Endodermal cell (in vitro differentiated cells): ENCODE measurements at regions not wholly inside any gene's neighbourhood (a gene's known extent, or its start where the extent isn't known, plus 50 kb on each side); places are given as distances from the start of the nearest gene placed in this dataset.

ENCODE experiments used
- DNase-seq: peaks from one replicate; pipeline ENCODE4 v3.0.0-alpha.2; 2017
- H3K27ac ChIP-seq: 2 replicates; pipeline ENCODE4 v1.5.1; 2013; ENCODE audit warnings: mild to moderate bottlenecking, low read depth, low read length, moderate library complexity
- H3K27me3 ChIP-seq: 2 replicates; pipeline ENCODE4 v1.6.1; 2013; ENCODE audit warnings: mild to moderate bottlenecking, low read length, moderate library complexity; ENCODE audit not compliant: insufficient read depth, control insufficient read depth, poor library complexity, severe bottlenecking
- H3K36me3 ChIP-seq: 2 replicates; pipeline ENCODE4 v1.7.0; 2013; ENCODE audit warnings: mild to moderate bottlenecking, low read length, moderate library complexity; ENCODE audit not compliant: control insufficient read depth, insufficient read depth
- H3K4me1 ChIP-seq: one replicate; pipeline ENCODE4 v1.7.0; 2013; ENCODE audit warnings: low read length; ENCODE audit not compliant: control insufficient read depth, insufficient read depth
- H3K4me3 ChIP-seq: 2 replicates; pipeline ENCODE4 v1.5.1; 2013; ENCODE audit warnings: mild to moderate bottlenecking, low read length, moderate library complexity
- H3K9ac ChIP-seq: 2 replicates; pipeline ENCODE4 v1.6.1; 2013; ENCODE audit warnings: mild to moderate bottlenecking, low read length, moderate library complexity; ENCODE audit not compliant: poor library complexity, severe bottlenecking; ENCODE audit errors: extremely low read depth
- H3K9me3 ChIP-seq: 2 replicates; pipeline ENCODE4 v1.6.1; 2013; ENCODE audit warnings: mild to moderate bottlenecking, low read length, moderate library complexity; ENCODE audit not compliant: control insufficient read depth
- H3K27ac Mint-ChIP-seq: 2 replicates; pipeline ENCODE4 v1.8.0; 2020; ENCODE audit warnings: mixed read lengths
- H3K27me3 Mint-ChIP-seq: 2 replicates; pipeline ENCODE4 v1.8.0; 2021; ENCODE audit warnings: mild to moderate bottlenecking, mixed read lengths; ENCODE audit not compliant: insufficient read depth
- H3K36me3 Mint-ChIP-seq: 2 replicates; pipeline ENCODE4 v1.8.0; 2020; ENCODE audit warnings: low read depth, mixed read lengths
- H3K4me1 Mint-ChIP-seq: 2 replicates; pipeline ENCODE4 v1.8.0; 2020; ENCODE audit warnings: mixed read lengths
- H3K4me3 Mint-ChIP-seq: 2 replicates; pipeline ENCODE4 v1.8.0; 2020; ENCODE audit warnings: mild to moderate bottlenecking, moderate library complexity, mixed read lengths
- H3K9me3 Mint-ChIP-seq: 2 replicates; pipeline ENCODE4 v1.8.0; 2020; ENCODE audit warnings: mild to moderate bottlenecking, mixed read lengths
- CTCF ChIP-seq: fragments of 200-600 bp; sonication (generic); conservative IDR thresholded peaks from 2 replicates; pipeline ENCODE4 v1.5.0; 2021; ENCODE audit warnings: antibody characterized with exemption, mild to moderate bottlenecking
- WGBS, 2 experiments: methylation state at CpG; one replicate each; pipeline versions ENCODE4 v1.1.5 to v1.1.7; 2013; ENCODE audit warnings: missing lambda C conversion rate in 2 of 2, mixed read lengths in 1 of 2; ENCODE audit not compliant: insufficient coverage in 1 of 2, insufficient read length in 1 of 2; 5-methylcytosine and 5-hydroxymethylcytosine counted together

- peaks cover 48% of the 10 kb centered on the region for H3K27me3 Mint-ChIP-seq
- Histone ChIP-seq H3K4me1 (peaks cover 8% of the 10 kb centered on the region), H3K9me3 (no peaks in the 10 kb centered on the region), H3K9ac (no peak overlapping the region), H3K36me3 (no peaks in the 10 kb centered on the region), H3K27ac (no peak overlapping the region), H3K4me3 (no peak overlapping the region), H3K27me3 (peaks cover 41% of the 10 kb centered on the region)
- no peak overlapping the region for H3K27ac Mint-ChIP-seq
- TF ChIP-seq CTCF: no peak
- no peaks in the 10 kb centered on the region for H3K36me3 Mint-ChIP-seq
- peak; percentile 55 for DNase-seq
- H3K4me3 Mint-ChIP-seq: no peak overlapping the region
- WGBS, 2 experiments: 79% methylated on average over 2 of the region's 2 CpGs; no CpG with 5 or more reads in 1 of the 2 experiments
- no peaks in the 10 kb centered on the region for H3K9me3 Mint-ChIP-seq
- peaks cover 23% of the 10 kb centered on the region for H3K4me1 Mint-ChIP-seq
Observed at GRCh38 chr13:47215736-47216135, 318.9 kb upstream of the HTR2A start.

- Mint-ChIP-seq H3K4me3 (no peak overlapping the region), H3K9me3 (no peaks in the 10 kb centered on the region), H3K27me3 (peaks cover 70% of the 10 kb centered on the region), H3K36me3 (no peaks in the 10 kb centered on the region), H3K4me1 (peaks cover 29% of the 10 kb centered on the region), H3K27ac (no peak overlapping the region)
- Histone ChIP-seq H3K4me1 (peaks cover 8% of the 10 kb centered on the region), H3K27me3 (peaks cover 68% of the 10 kb centered on the region), H3K4me3 (no peak overlapping the region), H3K36me3 (no peaks in the 10 kb centered on the region), H3K9ac (no peak overlapping the region), H3K9me3 (no peaks in the 10 kb centered on the region), H3K27ac (no peak overlapping the region)
- DNase-seq: no peak
- TF ChIP-seq CTCF: no peak
- WGBS, 2 experiments: 92 to 96% methylated on average over 2 to 3 of the region's 3 CpGs
Observed at GRCh38 chr13:47213047-47213446, 316.2 kb upstream of the HTR2A start.

GRCh38 chr13:47211106-47211505 is 314.3 kb upstream of the HTR2A start:
- Histone ChIP-seq H3K4me3 (no peak overlapping the region), H3K27me3 (peaks cover 87% of the 10 kb centered on the region), H3K27ac (no peak overlapping the region), H3K9me3 (no peaks in the 10 kb centered on the region), H3K36me3 (no peaks in the 10 kb centered on the region), H3K4me1 (peaks cover 3% of the 10 kb centered on the region), H3K9ac (no peak overlapping the region)
- DNase-seq: peak; percentile 79
- Mint-ChIP-seq H3K4me1 (peaks cover 22% of the 10 kb centered on the region), H3K36me3 (no peaks in the 10 kb centered on the region), H3K27me3 (peaks cover 76% of the 10 kb centered on the region), H3K4me3 (no peak overlapping the region), H3K27ac (peak overlapping the region; percentile 41), H3K9me3 (no peaks in the 10 kb centered on the region)
- WGBS, 2 experiments: 28 to 31% methylated on average over 5 of the region's 5 CpGs
- TF ChIP-seq CTCF: peak; percentile 44
